Kidney (tissue), 13 donors: ENCODE measurements at regions not wholly inside any gene's neighbourhood (a gene's known extent, or its start where the extent isn't known, plus 50 kb on each side); places are given as distances from the start of the nearest gene placed in this dataset.

Source experiments
- DNase-seq, 5 donors: peaks; one replicate each; pipeline ENCODE4 v3.0.0-alpha.2; 2013 to 2020
- FAIRE-seq: peaks from 2 replicates; lab custom pipeline; 2012; peaks lifted over from hg19 to GRCh38; lab: Jason Lieb, UNC
- H3K27ac ChIP-seq, 2 donors: one replicate each; pipeline ENCODE4 v1.7.0; 2013; ENCODE audit warnings: low read depth in 2 of 2, low read length in 2 of 2, inconsistent platforms in 1 of 2
- H3K27me3 ChIP-seq: one replicate; pipeline ENCODE4 v1.7.1; 2013; ENCODE audit warnings: low read length, inconsistent platforms; ENCODE audit not compliant: control insufficient read depth, insufficient read depth
- H3K36me3 ChIP-seq, 3 donors: one replicate each; pipeline versions ENCODE4 v1.7.0 to v1.7.1; 2013; ENCODE audit warnings: low read length in 3 of 3, control low read depth in 1 of 3, inconsistent platforms in 1 of 3; ENCODE audit not compliant: insufficient read depth in 3 of 3, control insufficient read depth in 2 of 3
- H3K4me1 ChIP-seq, 3 donors: one replicate each; pipeline versions ENCODE4 v1.7.0 to v1.7.1; 2013; ENCODE audit warnings: low read length in 3 of 3, inconsistent platforms in 1 of 3, low read depth in 1 of 3; ENCODE audit not compliant: control insufficient read depth in 2 of 3, insufficient read depth in 2 of 3
- H3K4me3 ChIP-seq, 3 donors: one replicate each; pipeline versions ENCODE4 v1.7.0 to v1.8.1; 2013; ENCODE audit warnings: low read length in 3 of 3, control low read depth in 1 of 3, inconsistent platforms in 1 of 3
- H3K9ac ChIP-seq, 3 donors: one replicate each; pipeline versions ENCODE4 v1.7.0 to v1.7.1; 2013; ENCODE audit warnings: low read length in 3 of 3, control low read depth in 1 of 3, inconsistent platforms in 1 of 3
- H3K9me3 ChIP-seq, 3 donors: one replicate each; pipeline versions ENCODE4 v1.7.0 to v1.7.1; 2013; ENCODE audit warnings: low read length in 3 of 3, control low read depth in 1 of 3, inconsistent platforms in 1 of 3; ENCODE audit not compliant: control insufficient read depth in 2 of 3, insufficient read depth in 1 of 3
- intact Hi-C: fragments of 100-400 bp; cut with DNase I; formaldehyde crosslinking; loops from one replicate; pipeline ENCODE4 v1.11.1; 2022
- TF ChIP-seq, protein P1 (sequence below): IDR thresholded peaks from 3 replicates; pipeline ENCODE4 v1.5.1; 2012; ENCODE audit warnings: mild to moderate bottlenecking, moderate library complexity, borderline replicate concordance; ENCODE audit not compliant: insufficient read depth; ENCODE audit errors: extremely low read depth
- donor health status: control.
- donor health status: control.
- donor health status: control.
- donor health status: control.
- donor health status: control.
- donor health status: DM: yes; HTN: yes; CAD: no.
- donor health status: Normal renal cell carcinoma (clear cell type).

DNA sequence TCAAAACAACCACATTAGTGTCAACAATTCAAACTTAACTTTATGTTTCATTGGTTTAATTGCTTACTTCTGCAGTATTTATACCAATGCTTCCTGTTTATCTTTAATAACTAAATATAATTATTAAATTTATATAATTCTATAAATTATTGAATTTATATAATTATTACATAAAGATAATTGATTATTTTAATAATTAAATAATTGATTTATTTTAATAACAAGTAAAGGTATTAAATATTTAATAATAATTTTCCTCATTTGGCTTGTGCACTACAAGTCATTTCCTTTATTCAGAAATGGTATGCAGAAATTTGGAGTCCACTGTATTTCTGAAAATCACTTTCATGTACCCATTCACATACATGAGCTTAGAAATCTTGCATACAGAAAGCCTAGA lies 156.2 kb upstream of the NSMCE3 start:
- Histone ChIP-seq H3K9ac (no peak overlapping the region), H3K36me3 (no peaks in the 10 kb centered on the region), H3K27me3 (no peaks in the 10 kb centered on the region), H3K4me1 (no peaks in the 10 kb centered on the region), H3K4me3 (no peak overlapping the region), H3K9me3 (no peaks in the 10 kb centered on the region), H3K27ac (no peak overlapping the region)
- TF ChIP-seq, protein P1, sequence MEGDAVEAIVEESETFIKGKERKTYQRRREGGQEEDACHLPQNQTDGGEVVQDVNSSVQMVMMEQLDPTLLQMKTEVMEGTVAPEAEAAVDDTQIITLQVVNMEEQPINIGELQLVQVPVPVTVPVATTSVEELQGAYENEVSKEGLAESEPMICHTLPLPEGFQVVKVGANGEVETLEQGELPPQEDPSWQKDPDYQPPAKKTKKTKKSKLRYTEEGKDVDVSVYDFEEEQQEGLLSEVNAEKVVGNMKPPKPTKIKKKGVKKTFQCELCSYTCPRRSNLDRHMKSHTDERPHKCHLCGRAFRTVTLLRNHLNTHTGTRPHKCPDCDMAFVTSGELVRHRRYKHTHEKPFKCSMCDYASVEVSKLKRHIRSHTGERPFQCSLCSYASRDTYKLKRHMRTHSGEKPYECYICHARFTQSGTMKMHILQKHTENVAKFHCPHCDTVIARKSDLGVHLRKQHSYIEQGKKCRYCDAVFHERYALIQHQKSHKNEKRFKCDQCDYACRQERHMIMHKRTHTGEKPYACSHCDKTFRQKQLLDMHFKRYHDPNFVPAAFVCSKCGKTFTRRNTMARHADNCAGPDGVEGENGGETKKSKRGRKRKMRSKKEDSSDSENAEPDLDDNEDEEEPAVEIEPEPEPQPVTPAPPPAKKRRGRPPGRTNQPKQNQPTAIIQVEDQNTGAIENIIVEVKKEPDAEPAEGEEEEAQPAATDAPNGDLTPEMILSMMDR: no peak
- FAIRE-seq (peak; percentile 77), DNase-seq (no peak)
- intact Hi-C loops: no loop called here

DNA sequence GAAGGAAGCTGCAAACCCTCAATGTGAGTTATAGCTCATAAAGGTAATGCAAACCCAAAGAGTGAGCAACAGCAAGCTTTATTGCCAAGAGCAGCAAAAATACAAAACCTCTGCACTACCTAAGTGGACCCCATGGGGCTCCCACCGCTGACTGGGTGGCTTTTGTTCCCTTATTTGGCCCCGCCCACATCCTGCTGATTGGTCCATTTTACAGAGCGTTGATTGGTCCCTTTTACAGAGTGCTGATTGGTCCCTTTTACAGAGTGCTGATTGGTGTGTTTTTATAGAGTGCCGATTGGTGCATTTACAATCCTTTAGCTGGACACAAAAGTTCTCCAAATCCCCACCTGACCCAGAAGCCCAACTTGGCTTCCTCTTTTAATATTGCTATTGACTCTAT lies 154.5 kb upstream of the NSMCE3 start:
- H3K9ac ChIP-seq: no peak overlapping the region
- H3K36me3 ChIP-seq: no peaks in the 10 kb centered on the region
- no peaks in the 10 kb centered on the region for H3K4me1 ChIP-seq
- TF ChIP-seq, protein P1: no peak
- H3K4me3 ChIP-seq: no peak overlapping the region
- H3K9me3 ChIP-seq: no peaks in the 10 kb centered on the region
- no peak overlapping the region for H3K27ac ChIP-seq
- FAIRE-seq: no peak
- no peaks in the 10 kb centered on the region for H3K27me3 ChIP-seq
- no peak for DNase-seq
- intact Hi-C loops: no loop called here

DNA sequence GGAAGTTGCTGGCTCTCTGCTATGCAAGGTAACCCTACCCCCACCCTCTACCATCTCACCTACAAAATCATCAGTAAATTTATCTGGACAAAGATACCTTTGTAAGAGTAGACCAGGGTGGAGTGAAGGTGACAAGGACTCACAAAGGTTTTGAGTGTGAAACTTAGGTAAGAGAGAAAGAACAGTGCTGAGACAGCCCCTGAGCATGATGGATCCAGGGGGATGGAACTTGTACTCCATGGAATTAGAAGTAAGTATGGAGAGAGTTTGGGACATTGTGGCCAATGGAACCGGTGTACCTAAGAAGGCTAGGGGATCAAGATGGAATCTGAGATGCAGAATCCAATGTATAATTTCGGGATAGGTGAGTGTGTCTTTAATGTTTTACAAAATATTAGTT lies 153.0 kb upstream of the NSMCE3 start:
- Histone ChIP-seq H3K36me3 (no peaks in the 10 kb centered on the region), H3K4me3 (no peak overlapping the region), H3K9ac (no peak overlapping the region), H3K27ac (no peak overlapping the region), H3K27me3 (no peaks in the 10 kb centered on the region), H3K9me3 (no peaks in the 10 kb centered on the region), H3K4me1 (no peaks in the 10 kb centered on the region)
- intact Hi-C loops: no loop called here
- TF ChIP-seq, protein P1: no peak
- no peak for DNase-seq
- no peak for FAIRE-seq

DNA sequence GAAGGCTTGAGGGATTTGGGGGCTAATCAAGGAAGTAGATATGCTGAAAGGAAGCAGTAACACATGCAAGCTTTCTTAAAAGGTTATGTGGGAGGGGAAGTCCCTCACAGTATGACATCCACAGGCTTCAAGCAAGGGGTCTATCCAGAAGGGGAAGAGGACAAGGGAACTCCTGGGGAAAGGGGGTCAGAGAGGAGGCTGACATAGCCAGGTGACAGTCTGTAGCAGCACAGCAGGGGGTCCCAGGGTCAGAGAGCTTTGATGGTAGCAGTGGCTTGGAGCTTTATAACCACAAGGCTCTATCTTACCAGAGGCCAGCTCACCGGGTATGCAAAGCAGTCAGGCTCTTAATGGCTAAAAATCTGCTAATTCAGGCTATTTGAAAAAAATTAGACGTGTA lies 150.6 kb upstream of the NSMCE3 start:
- H3K4me3 ChIP-seq: no peak overlapping the region
- H3K9me3 ChIP-seq: no peaks in the 10 kb centered on the region
- FAIRE-seq (no peak), DNase-seq (no peak)
- H3K36me3 ChIP-seq: no peaks in the 10 kb centered on the region
- H3K4me1 ChIP-seq: no peaks in the 10 kb centered on the region
- intact Hi-C loops: no loop called here
- H3K9ac ChIP-seq: no peak overlapping the region
- no peaks in the 10 kb centered on the region for H3K27me3 ChIP-seq
- TF ChIP-seq, protein P1: no peak
- no peak overlapping the region for H3K27ac ChIP-seq
